ENCODE measurements at regions not wholly inside any gene's neighbourhood (a gene's known extent, or its start where the extent isn't known, plus 50 kb on each side); places are given as distances from the start of the nearest gene placed in this dataset.

- TF ChIP-seq CTCF (IDR thresholded peaks at IDR 0.05; ENCODE audit: low read depth, low read length) = no peak
- no peak for TF ChIP-seq EZH2phosphoT487 (IDR thresholded peaks at IDR 0.05; ENCODE audit: low read depth)
Measured at GRCh38 chr17:77718669-77718961, 239.9 kb upstream of the TNRC6C start.

Data from OCI-LY3 (cell line).